Right renal pelvis (tissue), 4 donors: ENCODE measurements at regions not wholly inside any gene's neighbourhood (a gene's known extent, or its start where the extent isn't known, plus 50 kb on each side); places are given as distances from the start of the nearest gene placed in this dataset.

Source experiments
- DNase-seq, 4 donors: peaks; one replicate each; pipeline ENCODE4 v3.0.0-alpha.2; 2013; ENCODE audit warnings: low read depth in 4 of 4, low spot score in 3 of 4, missing footprints in 1 of 4

DNA sequence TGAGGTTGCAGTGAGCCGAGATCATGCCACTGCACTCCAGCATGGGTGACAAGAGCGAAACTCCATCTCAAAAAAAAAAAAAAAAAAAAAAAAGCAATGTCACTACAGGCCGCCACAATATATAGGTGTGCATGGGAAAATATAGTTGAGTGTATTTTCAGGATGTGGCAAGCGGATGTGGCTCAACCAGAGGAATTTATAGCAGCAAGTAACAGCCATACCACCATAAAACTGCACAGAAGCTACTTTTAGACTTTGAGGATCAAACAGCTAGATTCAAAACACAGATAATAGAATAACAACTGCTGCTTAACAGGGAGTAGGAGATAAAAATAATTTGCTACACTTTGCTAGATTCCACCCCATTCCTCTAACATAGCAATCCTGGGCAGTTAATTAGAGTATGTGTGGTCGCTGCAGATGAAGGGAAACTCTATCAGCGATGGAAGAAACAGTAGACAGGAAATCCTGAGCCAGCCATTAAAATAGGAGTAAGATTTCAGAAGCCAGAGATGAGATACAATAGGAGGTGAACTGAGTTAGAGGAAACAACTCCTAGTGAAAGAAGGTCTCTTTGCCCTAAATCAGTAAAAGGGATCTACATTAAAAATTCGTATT, 318.7 kb upstream of the STT3B start:
- no peak for DNase-seq

DNA sequence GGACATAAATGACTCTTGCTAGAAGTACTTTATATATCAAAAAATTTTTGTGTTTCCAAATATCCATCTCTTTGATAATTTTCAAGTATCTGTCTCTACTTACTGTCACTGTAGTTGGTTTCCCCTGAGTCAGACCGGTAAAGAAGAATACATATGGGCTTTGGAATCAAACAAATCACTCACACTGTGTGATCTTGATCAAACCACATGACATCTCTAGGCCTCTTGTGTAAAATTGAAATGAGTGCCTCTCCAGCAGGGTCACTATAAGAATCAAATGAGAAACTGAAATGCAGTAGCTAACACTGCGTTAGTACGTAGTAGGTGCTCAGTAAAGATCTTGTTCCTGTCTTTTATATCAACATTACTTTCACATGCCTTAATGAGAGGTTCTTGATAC, 314.6 kb upstream of the STT3B start:
- DNase-seq: no peak

DNA sequence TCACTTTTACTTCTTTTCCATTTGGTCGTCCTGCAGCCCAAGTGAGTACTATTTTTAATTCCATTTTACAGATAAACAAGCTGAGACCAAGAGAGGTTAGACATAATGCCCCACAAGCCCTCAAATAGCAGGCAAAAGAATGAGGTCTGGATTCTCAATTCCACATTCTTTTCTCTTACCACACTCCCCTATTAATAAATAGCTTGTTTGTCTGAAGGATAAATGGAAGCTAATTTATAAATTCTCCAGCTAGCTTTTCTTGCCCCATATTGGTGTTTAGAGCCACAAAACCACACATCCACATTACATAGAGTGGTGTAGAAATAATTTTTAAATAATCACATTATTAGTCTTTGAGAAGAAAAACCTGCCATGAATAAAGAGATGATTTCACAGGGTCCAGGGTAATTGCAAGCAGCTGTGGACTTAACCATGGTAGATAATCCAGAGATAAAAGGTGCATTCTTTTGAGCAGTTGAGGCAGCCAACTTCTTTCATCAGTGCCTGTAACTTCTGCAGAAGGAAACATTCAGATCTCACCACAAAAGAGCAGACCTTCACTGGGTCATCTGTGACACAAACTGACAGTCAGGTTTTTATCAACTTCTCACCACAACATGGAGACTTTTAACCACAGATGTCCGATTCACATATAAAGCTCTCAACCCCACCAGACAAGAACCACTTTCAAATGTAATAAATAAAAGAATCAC, 313.4 kb upstream of the STT3B start:
- no peak for DNase-seq

DNA sequence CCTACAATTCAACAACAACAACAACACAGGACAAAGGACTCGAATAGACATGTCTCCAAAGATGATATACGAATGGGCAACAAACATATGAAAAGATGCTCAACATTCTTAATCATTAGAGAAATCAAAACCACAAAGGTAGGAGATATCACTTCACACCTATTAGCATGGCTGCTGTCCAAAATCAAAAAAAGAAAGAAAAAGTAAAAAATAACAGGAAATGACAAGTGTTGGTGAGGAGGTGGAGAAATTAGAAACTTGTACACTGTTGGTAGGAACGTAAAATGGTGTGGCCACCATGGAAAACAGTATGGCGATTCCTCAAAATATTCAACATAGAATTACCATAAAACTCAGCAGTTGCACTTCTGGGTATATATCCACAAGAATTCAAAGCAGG, 312.3 kb upstream of the STT3B start:
- no peak for DNase-seq

DNA sequence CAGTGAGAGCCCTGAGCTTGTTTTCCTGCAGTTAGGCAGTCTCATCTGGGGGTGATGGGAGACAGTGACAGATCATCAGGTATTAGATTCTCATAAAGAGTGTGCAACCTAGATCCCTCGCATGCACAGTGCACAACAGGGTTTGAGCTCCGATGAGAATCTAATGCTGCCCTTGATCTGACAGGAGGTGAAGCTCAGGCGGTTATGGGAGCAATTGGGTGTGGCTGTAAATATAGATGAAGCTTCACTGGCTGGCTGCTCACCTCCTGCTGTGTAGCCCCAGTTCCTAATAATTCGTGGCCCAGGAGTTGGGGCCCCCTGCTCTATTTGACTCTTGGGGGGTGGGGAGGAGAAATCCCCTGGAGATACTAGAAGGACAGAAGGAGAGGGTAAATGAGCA, 309.4 kb upstream of the STT3B start:
- DNase-seq: no peak

DNA sequence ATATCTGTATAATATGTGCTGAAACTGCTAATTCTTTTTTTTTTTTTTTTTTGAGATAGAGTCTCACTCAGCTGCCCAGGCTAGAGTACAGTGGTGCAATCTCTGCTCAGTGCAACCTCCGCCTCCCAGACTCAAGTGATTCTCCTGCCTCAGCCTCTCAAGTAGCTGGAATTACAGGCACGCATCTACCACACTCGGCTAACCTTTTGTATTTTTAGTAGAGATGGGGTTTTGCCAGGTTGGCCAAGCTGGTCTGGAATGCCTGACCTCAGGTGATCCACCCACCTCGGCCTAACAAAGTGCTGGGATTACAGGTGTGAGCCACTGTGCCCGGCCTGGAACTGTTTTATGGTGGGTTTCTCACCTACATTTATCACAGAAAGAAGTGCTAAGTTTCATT, 307.8 kb upstream of the STT3B start:
- DNase-seq: no peak

DNA sequence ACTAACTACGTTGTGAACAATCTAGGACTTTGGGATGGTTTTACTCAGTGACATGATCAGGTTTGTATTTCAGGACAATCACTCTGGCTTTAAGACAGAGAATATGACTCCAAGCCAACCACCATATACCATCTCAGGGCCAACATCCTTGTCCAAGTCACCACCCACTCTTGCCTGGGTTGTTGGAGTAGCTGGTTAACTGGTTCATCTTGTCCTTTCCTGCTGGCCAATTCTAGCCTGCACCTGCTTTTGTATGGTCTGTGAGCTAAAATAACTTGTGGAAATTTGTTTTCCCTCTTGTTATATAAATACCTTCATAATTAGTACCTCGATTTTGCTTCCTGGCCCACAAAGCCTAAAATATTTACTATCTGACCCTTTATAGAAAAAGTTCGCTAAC, 306.8 kb upstream of the STT3B start:
- no peak for DNase-seq

DNA sequence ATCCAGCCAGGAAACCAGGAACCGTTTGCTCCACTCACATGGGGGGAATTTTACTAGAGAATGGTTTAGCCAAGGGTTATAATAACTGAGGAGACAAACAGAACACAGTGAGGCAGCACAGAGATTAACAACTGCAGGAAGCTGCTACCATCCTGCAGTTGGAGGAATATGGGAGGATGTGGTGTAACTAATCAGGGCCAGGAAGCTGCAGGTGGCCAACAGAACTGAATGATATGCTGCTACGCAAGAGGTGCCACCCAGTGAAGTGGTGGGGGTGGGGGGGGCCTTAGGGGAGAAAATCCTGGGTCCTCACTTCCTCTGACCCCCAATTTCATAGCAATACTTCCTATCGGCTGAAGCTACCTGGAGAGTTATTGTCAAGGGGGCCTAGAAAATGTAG, 306.4 kb upstream of the STT3B start:
- DNase-seq: no peak

DNA sequence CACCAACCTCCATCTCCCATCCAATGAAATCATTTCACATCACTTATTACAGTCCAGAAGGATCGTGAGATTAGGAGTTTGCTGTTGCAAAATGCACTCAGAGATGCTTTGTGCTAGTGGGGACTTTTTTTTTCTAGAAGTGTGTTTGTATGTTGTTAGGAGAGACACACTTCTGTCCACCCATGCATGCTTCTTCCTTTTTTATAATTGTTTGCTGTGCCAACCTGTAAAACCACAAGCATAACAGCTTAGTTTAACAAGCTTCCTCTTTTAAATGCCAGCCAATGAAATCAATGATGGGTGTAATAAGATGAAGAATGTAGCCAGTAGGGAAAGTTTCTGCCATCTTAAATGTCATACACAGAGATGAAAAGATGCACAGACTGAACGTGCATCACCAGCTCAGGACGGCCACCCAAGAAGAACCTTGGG, 305.6 kb upstream of the STT3B start:
- no peak for DNase-seq

DNA sequence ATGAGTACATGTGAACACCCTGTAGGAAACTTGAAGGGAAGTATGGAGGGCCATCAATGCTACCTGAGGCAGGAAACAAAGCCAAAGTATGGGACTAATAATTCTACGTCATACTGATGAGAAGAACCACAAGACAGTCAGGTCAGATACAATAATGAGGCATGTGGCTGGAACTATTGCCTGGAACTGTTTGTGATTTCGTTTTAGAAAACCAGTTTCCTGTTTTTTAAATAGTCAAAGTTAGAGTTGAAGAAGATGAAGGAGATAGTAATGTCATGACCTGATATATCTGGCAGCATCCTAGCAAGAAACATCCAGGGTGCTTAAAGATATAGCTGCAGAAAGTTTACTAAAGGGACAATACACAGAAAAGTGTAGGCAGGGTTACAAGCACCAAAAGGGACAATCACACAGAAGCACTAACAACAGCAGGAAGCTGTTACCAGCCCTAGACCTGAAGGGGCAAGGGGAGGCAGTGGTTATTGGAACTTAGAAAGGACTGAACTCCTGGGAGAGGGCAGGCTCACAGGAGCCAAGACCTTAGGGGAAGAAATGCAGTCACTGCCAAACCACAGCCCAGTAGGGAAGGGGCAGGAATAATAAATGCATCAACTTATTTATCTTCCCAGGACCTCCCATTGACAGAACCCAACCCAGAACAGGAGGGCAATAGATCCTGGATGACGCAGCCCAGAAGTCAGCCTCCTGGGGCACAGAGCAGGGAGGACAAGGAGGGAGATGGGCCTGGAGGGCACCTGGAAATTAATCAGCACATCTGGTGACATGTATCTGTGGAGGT, 302.1 kb upstream of the STT3B start:
- DNase-seq: no peak

DNA sequence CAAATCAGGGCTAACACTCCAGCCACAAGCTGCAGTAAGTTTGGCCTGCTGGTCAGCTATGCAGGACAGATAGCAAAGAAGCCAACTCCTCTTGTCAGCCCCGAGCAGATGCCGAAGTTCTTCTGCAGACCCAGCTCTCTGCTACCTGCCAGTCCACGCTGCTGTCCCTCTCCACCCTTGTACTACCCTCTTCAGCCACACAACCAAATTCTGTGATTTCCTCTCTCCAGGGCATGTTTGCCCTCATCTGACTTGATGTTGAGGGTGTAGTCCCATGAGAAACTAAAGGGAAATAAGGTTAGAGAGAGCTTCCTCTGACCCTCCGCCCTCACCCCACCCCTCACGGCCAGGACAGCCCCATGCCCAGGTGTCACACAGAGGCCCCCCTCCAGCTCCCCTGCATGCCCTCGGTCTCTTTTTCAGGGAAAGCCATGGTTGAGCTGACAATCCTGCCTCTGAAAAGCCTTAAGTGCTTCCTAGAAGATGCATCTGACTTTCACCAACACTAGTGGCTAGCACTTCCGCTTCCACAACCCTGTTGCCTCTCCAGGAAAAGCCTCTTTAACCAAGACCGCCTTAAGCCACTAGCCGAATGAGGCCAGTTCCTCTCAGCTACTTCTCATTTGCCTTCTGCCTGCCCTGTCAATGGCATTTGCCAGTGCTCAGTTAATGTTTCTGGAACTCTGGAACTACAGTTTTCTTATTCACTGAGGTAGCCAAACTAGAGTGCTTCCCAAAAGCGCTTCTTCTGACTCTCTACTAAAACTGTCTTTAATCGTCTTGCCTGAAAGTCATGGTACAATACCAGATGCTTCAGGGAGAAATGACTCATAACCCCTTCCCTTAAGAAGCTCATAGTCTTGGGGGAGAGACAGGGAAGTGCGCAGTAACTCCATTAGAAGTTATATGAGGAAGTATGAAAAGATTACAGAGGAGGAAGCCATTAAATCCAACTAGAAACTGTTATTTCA, 300.4 kb upstream of the STT3B start:
- no peak for DNase-seq

DNA sequence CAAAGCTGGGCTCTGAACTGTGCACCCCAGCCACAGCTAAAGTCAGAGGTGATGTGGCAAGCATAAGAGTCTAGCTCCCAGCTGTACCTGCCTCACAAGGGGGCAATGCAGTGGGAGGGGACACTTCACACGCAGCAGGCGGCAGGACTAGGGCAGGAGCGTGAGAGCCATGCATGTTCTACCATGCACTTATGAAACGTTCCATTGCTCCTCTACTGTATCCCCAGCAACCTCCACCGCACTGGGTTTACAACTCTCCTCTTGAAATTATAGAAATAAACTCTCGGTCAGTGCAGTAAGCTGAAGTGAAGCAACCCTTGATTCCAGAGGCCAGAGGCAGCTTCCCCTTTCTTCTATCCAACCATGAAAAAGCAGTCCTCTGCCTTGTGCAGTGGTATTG, 298.6 kb upstream of the STT3B start:
- no peak for DNase-seq

DNA sequence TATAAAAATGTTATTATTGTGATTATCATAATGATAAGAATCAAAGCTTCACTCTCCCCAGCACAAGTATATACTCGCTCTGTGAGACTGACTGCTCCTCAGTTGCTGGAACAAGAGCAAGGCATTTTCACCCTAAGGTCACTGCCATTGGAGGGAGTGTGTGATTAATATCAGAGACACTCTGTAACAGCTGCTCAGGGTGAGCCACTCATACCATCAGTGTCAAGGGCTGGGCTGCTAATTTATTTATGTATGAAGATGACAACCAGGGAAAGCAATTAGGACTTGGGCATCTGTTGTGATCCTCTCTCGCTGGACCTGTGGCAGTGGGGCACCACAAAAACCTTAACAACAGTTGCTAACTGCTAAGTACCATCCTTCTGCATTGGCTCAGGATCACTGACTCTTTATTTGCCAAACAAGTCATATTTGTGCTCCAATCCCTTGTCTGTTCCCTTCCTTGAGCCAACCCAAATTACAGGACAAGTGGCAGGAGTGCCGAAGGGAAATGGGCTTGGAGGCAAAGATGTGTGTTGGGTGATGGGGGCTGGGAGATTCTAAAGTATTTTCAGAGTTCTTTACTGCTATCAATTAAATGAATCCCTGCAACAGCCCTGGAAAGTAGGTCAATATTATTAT, 297.5 kb upstream of the STT3B start:
- no peak for DNase-seq

DNA sequence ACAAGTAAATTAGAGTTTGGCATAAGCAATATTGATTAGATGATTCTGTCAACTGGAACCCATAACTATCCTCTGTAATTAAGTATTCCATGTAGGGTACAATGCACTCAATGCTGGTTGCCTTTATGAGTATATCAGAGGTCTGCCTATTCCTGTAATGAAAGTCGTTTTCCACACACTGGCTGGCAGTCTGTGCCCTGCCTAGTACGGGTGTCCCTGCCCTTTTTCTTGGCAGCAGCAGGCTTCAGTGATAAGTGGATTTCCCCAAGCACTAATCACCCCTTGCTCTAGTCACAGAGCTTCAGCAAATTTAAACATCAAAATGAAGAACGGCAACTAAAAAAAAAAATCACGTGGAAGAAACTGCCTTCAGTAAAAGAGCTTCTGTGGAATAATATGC, 294.8 kb upstream of the STT3B start:
- DNase-seq: no peak

DNA sequence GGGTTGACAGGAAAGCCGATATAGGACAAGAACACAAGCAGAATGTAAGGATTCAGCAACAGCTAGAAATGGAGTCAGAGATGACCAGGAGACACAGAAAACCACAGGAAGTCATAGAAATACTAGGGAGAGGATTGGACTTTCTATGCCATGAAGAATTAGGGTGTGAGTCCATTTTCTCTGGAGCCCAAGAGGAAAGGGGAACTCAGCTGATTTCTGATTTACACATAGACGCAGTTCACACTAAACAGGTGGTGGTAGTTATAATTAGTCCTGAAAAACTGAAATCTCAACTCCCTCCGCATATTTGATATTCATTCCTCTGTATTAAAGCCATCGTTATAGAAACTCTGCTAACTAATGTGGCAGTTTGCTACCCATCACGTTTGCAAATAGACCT, 292.7 kb upstream of the STT3B start:
- no peak for DNase-seq

DNA sequence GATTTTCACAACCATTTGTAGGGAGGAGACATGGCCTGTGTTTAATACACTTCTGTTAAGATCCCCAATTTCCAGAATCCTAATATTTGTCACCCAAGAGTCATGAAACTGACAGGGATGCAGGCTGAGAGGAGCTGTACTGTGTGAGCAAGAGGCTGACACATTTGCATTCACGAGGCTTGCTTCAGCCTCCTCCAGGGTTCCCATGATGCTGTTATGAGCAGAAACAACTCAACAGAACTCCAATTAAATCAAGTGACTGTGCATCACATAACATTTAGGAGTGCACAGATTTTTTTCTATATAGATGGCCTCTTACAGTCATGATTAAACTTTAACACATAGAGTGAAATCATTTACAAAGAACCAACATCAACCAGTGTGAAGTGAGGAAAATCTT, 292.3 kb upstream of the STT3B start:
- DNase-seq: no peak

DNA sequence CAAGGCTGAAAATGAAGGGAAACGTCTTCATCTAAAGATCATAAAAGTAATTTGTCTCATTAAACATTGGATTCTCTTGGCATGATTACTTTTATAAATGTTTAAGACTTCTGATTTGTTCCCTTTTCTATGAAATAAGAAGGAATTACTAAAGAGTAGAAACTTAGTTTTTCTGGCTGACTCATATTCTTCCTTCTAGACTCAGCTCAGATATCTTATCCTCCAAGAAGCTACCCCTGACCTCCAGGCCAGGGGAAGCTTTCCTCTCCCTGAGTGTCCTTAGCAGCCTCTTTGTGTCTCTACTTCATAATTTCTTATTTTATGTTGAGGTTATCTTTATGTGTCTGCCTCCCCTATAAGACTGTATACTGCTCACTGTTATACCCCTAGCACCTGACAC, 291.9 kb upstream of the STT3B start:
- DNase-seq: no peak

DNA sequence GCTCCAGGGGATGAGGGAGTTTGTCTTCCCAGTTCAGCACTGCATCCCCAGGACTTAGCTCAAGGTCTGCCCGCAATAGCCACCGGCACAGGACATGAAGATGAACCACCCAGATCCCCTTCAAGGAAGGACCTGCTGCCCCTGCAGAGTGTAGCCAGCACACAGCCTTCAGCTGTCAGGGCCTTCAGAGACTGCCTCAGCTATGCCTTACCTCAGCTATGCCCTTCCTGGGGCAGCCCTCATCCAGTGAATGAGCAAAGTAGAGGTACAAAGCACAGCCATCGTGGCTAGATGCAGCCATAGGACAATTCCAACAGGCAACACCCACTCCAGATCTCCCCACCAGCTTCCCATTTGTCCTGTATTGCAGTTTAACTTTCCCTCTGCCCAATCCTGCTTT, 291.2 kb upstream of the STT3B start:
- DNase-seq: no peak

DNA sequence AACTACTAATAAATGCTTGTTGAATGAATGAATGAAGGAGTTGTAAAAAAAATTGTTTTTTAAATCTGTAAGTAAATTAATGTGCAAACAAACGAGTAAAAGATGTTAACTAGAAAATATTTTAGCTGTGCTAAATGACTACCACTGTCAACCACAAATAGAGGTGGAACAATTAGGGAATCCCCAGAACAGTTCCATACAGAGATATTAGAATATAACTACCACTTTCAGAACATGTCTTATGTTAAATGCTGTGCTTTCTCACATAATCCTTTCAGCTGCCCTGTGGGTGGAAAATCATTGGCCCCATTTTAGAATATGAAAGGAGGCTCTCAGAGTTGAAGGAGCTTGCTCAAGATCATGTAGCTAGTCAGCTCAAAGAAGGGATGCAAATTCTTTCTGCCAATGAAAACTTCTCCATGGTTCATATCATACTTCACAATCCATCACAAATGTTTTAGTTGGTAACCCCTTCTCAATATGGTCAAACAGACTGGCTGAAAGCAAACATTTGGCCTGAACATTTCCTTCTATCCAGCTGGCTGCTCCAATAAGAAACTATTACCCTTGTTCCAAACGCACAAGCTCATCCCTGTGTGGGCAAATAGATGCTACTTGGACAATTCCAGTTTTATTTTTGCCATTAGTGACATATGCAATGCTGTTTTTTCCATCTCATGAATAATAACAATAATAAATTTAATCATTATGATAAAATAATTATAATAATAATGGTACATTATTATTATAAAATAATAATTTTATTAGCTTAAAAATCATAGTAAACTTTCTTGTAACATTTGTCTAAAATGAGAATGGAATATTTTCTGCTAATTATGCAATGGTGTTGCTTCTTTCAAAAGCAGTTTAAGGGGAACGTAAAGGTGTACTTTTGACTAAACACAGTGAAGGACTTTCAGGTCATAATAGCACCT, 290.4 kb upstream of the STT3B start:
- DNase-seq: no peak
